K562 (cell line): ENCODE measurements at regions not wholly inside any gene's neighbourhood (a gene's known extent, or its start where the extent isn't known, plus 50 kb on each side); places are given as distances from the start of the nearest gene placed in this dataset.

Source experiments
- NR2C1 ChIP-seq, 2 experiments: fragments of 450-650 bp; IDR thresholded peaks; 2 replicates each; pipeline ENCODE4 v1.6.1; 2017; ENCODE audit warnings: mild to moderate bottlenecking in 2 of 2, antibody characterized with exemption in 1 of 2, inconsistent platforms in 1 of 2, missing compliant biosample characterization in 1 of 2, missing genetic modification characterization in 1 of 2
- TF ChIP-seq, protein P1 (sequence below): sonication (generic); formaldehyde crosslinking; IDR thresholded peaks from 2 replicates; pipeline ENCODE4 v1.8.0; 2022; ENCODE audit warnings: mild to moderate bottlenecking, low read depth, missing genetic modification reagents

- TF ChIP-seq, protein P1, sequence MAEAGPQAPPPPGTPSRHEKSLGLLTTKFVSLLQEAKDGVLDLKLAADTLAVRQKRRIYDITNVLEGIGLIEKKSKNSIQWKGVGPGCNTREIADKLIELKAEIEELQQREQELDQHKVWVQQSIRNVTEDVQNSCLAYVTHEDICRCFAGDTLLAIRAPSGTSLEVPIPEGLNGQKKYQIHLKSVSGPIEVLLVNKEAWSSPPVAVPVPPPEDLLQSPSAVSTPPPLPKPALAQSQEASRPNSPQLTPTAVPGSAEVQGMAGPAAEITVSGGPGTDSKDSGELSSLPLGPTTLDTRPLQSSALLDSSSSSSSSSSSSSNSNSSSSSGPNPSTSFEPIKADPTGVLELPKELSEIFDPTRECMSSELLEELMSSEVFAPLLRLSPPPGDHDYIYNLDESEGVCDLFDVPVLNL = no peak
- TF ChIP-seq NR2C1 (IDR thresholded peaks at IDR 0.05) = no peak
- no peak for TF ChIP-seq NR2C1 (tag; IDR thresholded peaks at IDR 0.05)
Observed at GRCh38 chr12:127635838-127636237, 631.1 kb upstream of the TMEM132C start.
